H4 (cell line): ENCODE measurements at regions not wholly inside any gene's neighbourhood (a gene's known extent, or its start where the extent isn't known, plus 50 kb on each side); places are given as distances from the start of the nearest gene placed in this dataset.
A peak's percentile ranks its signal among the peaks of the same experiment; 100 is the strongest.
"Not testable (repeated sequence)": the region's sequence is repeated elsewhere in the genome, so short reads cannot be mapped to it uniquely, and the experiment has no call there.

Experiments used
- DNase-seq: peaks from one replicate; pipeline ENCODE4 v3.0.0-alpha.2; 2015; ENCODE audit warnings: low spot score

- peak; percentile 77 for DNase-seq
Observed at GRCh38 chr21:35400233-35400939, 351.3 kb upstream of the RUNX1 start.

- DNase-seq: no peak
Observed at GRCh38 chr21:35399706-35400105, 350.6 kb upstream of the RUNX1 start.

- no peak for DNase-seq
Observed at GRCh38 chr21:35399002-35399530, 350.0 kb upstream of the RUNX1 start.

- no peak for DNase-seq
Observed at GRCh38 chr21:35398346-35398982, 349.4 kb upstream of the RUNX1 start.

GRCh38 chr21:35397781-35398180 lies 348.7 kb upstream of the RUNX1 start:
- DNase-seq: no peak

- no peak for DNase-seq
Observed at GRCh38 chr21:35396655-35397054, 347.6 kb upstream of the RUNX1 start.

GRCh38 chr21:35395728-35396127 lies 346.6 kb upstream of the RUNX1 start:
- DNase-seq: no peak

GRCh38 chr21:35394634-35395369 lies 345.7 kb upstream of the RUNX1 start:
- DNase-seq: no peak

- no peak for DNase-seq
Observed at GRCh38 chr21:35394049-35394448, 344.9 kb upstream of the RUNX1 start.

GRCh38 chr21:35390013-35390776 lies 341.1 kb upstream of the RUNX1 start:
- peak; percentile 39 for DNase-seq

GRCh38 chr21:35386491-35387079 lies 337.5 kb upstream of the RUNX1 start:
- DNase-seq: no peak

GRCh38 chr21:35384375-35384774 lies 335.3 kb upstream of the RUNX1 start:
- no peak for DNase-seq

- DNase-seq: no peak
Observed at GRCh38 chr21:35382696-35383095, 333.6 kb upstream of the RUNX1 start.

GRCh38 chr21:35381743-35382310 lies 332.7 kb upstream of the RUNX1 start:
- no peak for DNase-seq

GRCh38 chr21:35380304-35380703 lies 331.2 kb upstream of the RUNX1 start:
- DNase-seq: not testable (repeated sequence)

- DNase-seq: no peak
Observed at GRCh38 chr21:35378881-35379280, 329.8 kb upstream of the RUNX1 start.

GRCh38 chr21:35377505-35378090 lies 328.5 kb upstream of the RUNX1 start:
- DNase-seq: no peak

- DNase-seq: no peak
Observed at GRCh38 chr21:35376406-35377135, 327.5 kb upstream of the RUNX1 start.

GRCh38 chr21:35375115-35375514 lies 326.0 kb upstream of the RUNX1 start:
- DNase-seq: no peak

- no peak for DNase-seq
Observed at GRCh38 chr21:35373998-35374397, 324.9 kb upstream of the RUNX1 start.
